Stimulated activated naive B cell treated with anti-CD40 and anti-IgM and Interleukin-4, amounts not matched to agents 10 μg/mL and 1 μg/mL and 100 μg/mL, for 72 hours (primary cell): ENCODE measurements at regions not wholly inside any gene's neighbourhood (a gene's known extent, or its start where the extent isn't known, plus 50 kb on each side); places are given as distances from the start of the nearest gene placed in this dataset.

Experiments used
- ATAC-seq, 2 donors: fragments of 150-1000 bp; cut with Tn5 transposase; replicated peaks; 2 replicates each; pipeline ENCODE4 v1.10.0; 2021; ENCODE audit warnings: moderate library complexity in 1 of 2
- DNase-seq: peaks from one replicate; pipeline ENCODE4 v3.0.0; 2021
- H3K27ac Mint-ChIP-seq: one replicate; pipeline ENCODE4 v1.8.0; 2022; ENCODE audit warnings: mild to moderate bottlenecking, mixed read lengths
- H3K27me3 Mint-ChIP-seq, 2 donors: one replicate each; pipeline ENCODE4 v1.8.0; 2022; ENCODE audit warnings: mixed read lengths in 2 of 2
- H3K36me3 Mint-ChIP-seq, 2 donors: one replicate each; pipeline ENCODE4 v1.8.0; 2022; ENCODE audit warnings: mixed read lengths in 2 of 2, mild to moderate bottlenecking in 1 of 2
- H3K4me1 Mint-ChIP-seq, 2 donors: one replicate each; pipeline ENCODE4 v1.8.0; 2022; ENCODE audit warnings: mixed read lengths in 2 of 2, mild to moderate bottlenecking in 1 of 2
- H3K4me3 Mint-ChIP-seq, 2 donors: one replicate each; pipeline ENCODE4 v1.8.0; 2022; ENCODE audit warnings: mild to moderate bottlenecking in 2 of 2, mixed read lengths in 2 of 2, moderate library complexity in 1 of 2
- H3K9me3 Mint-ChIP-seq, 2 donors: one replicate each; pipeline ENCODE4 v1.8.0; 2022; ENCODE audit warnings: mixed read lengths in 2 of 2, mild to moderate bottlenecking in 1 of 2

GRCh38 chr13:29903996-29904395 lies 53.6 kb upstream of the UBL3 start:
- H3K9me3 Mint-ChIP-seq, result peaks cover 0 to 3% of the 10 kb centered on the region in 2 donors
- no peak for DNase-seq
- no peak overlapping the region for H3K4me3 Mint-ChIP-seq
- H3K27ac Mint-ChIP-seq, result no peak overlapping the region
- ATAC-seq, result no peak
- H3K4me1 Mint-ChIP-seq, result peaks cover 7 to 8% of the 10 kb centered on the region in 2 donors
- no peaks in the 10 kb centered on the region for H3K36me3 Mint-ChIP-seq
- H3K27me3 Mint-ChIP-seq, result peaks cover 13 to 14% of the 10 kb centered on the region in 2 donors

GRCh38 chr13:29903543-29903942 lies 53.1 kb upstream of the UBL3 start:
- H3K9me3 Mint-ChIP-seq, result peaks cover 0 to 3% of the 10 kb centered on the region in 2 donors
- H3K27me3 Mint-ChIP-seq, result peaks cover 13 to 14% of the 10 kb centered on the region in 2 donors

GRCh38 chr13:29902632-29903305 lies 52.4 kb upstream of the UBL3 start:
- H3K4me1 Mint-ChIP-seq, result peaks cover 7 to 8% of the 10 kb centered on the region in 2 donors
- no peak overlapping the region for H3K27ac Mint-ChIP-seq
- no peak for ATAC-seq

More at GRCh38 chr13:29903543-29903942, 53.1 kb upstream of the UBL3 start:
- no peak overlapping the region for H3K27ac Mint-ChIP-seq
- no peak overlapping the region for H3K4me3 Mint-ChIP-seq
- H3K36me3 Mint-ChIP-seq, result no peaks in the 10 kb centered on the region
- ATAC-seq (no peak), DNase-seq (no peak)
- peaks cover 7 to 8% of the 10 kb centered on the region in 2 donors for H3K4me1 Mint-ChIP-seq

GRCh38 chr13:29901710-29902631 lies 51.6 kb upstream of the UBL3 start:
- DNase-seq, result no peak
- no peak overlapping the region for H3K27ac Mint-ChIP-seq
- peaks cover 7 to 8% of the 10 kb centered on the region in 2 donors for H3K4me1 Mint-ChIP-seq
- no peaks in the 10 kb centered on the region for H3K36me3 Mint-ChIP-seq
- ATAC-seq, result peak in 1 of 2 donors; percentile 34
- H3K27me3 Mint-ChIP-seq, result peaks cover 7 to 14% of the 10 kb centered on the region in 2 donors
- peak overlapping the region in 1 of 2 donors; percentile 50 for H3K4me3 Mint-ChIP-seq
- H3K9me3 Mint-ChIP-seq, result peaks cover 0 to 3% of the 10 kb centered on the region in 2 donors

More at GRCh38 chr13:29902632-29903305, 52.4 kb upstream of the UBL3 start:
- peaks cover 0 to 3% of the 10 kb centered on the region in 2 donors for H3K9me3 Mint-ChIP-seq
- no peaks in the 10 kb centered on the region for H3K36me3 Mint-ChIP-seq
- peak overlapping the region in 1 of 2 donors; percentile 50 for H3K4me3 Mint-ChIP-seq
- no peak for DNase-seq
- peaks cover 7 to 14% of the 10 kb centered on the region in 2 donors for H3K27me3 Mint-ChIP-seq
